PC-9 (cell line): ENCODE measurements at regions not wholly inside any gene's neighbourhood (a gene's known extent, or its start where the extent isn't known, plus 50 kb on each side); places are given as distances from the start of the nearest gene placed in this dataset.

Experiments used
- BruUV-seq: library from RNA; stranded (reverse); fragments of 400-500 nt; replicated peaks from 2 replicates; lab custom pipeline; 2021; lab: Mats Ljungman, UMichigan
- CTCF ChIA-PET: fragments of 300-600 bp; sonication (Branson Sonifier 250); formaldehyde crosslinking; loops from one replicate; lab custom pipeline; 2022; ENCODE audit warnings: antibody characterized with exemption; lab: Charles Lee
- POLR2A ChIA-PET: fragments of 300-600 bp; sonication (Branson Sonifier 250); formaldehyde crosslinking; loops from one replicate; lab custom pipeline; 2022; ENCODE audit warnings: antibody characterized with exemption; ENCODE audit not compliant: unreplicated experiment; lab: Charles Lee
- DNase-seq, 2 experiments: peaks; one replicate each; pipeline versions ENCODE4 v3.0.0 to v3.0.0-alpha.2; 2015 to 2022; ENCODE audit warnings: mixed read lengths in 1 of 2
- H2AFZ ChIP-seq: fragments of 200-600 bp; sonication (generic); 2 replicates; pipeline ENCODE4 v1.8.1; 2017; ENCODE audit warnings: antibody characterized with exemption
- H3F3A ChIP-seq: fragments of 200-600 bp; sonication (generic); 2 replicates; pipeline ENCODE4 v1.8.1; 2017; ENCODE audit warnings: antibody characterized with exemption, mild to moderate bottlenecking, low read depth; ENCODE audit not compliant: insufficient read depth
- H3K27ac ChIP-seq: fragments of 200-600 bp; sonication (generic); 2 replicates; pipeline ENCODE4 v1.6.1; 2016; ENCODE audit warnings: mixed run types
- H3K27me3 ChIP-seq: fragments of 200-600 bp; sonication (generic); 2 replicates; pipeline ENCODE4 v1.6.1; 2016; ENCODE audit warnings: low read depth, mixed run types; ENCODE audit not compliant: insufficient read depth
- H3K36me3 ChIP-seq: fragments of 200-600 bp; sonication (generic); 2 replicates; pipeline ENCODE4 v1.6.1; 2016; ENCODE audit warnings: low read depth, mixed run types
- H3K4me1 ChIP-seq: fragments of 200-600 bp; sonication (generic); replicated peaks from 2 replicates; pipeline ENCODE4 v1.6.1; 2016; ENCODE audit warnings: mixed run types; ENCODE audit not compliant: insufficient read depth
- H3K4me2 ChIP-seq: fragments of 200-600 bp; sonication (generic); 2 replicates; pipeline ENCODE4 v1.6.1; 2017; ENCODE audit warnings: mixed run types
- H3K4me3 ChIP-seq: fragments of 200-600 bp; sonication (generic); 2 replicates; pipeline ENCODE4 v1.6.1; 2016; ENCODE audit warnings: mixed run types
- H3K79me2 ChIP-seq: fragments of 200-600 bp; sonication (generic); 2 replicates; pipeline ENCODE4 v1.6.1; 2017; ENCODE audit warnings: low read depth, mixed run types
- H3K9me2 ChIP-seq: fragments of 200-600 bp; sonication (generic); 2 replicates; pipeline ENCODE4 v1.8.1; 2017; ENCODE audit warnings: mild to moderate bottlenecking; ENCODE audit not compliant: insufficient read depth
- H3K9me3 ChIP-seq: fragments of 200-600 bp; sonication (generic); 2 replicates; pipeline ENCODE4 v1.8.1; 2016; ENCODE audit warnings: low read depth; ENCODE audit not compliant: insufficient read depth
- H4K20me1 ChIP-seq: fragments of 200-600 bp; sonication (generic); 2 replicates; pipeline ENCODE4 v1.8.1; 2017; ENCODE audit not compliant: insufficient read depth
- EZH2 ChIP-seq: fragments of 200-600 bp; sonication (generic); IDR thresholded peaks from 2 replicates; pipeline ENCODE4 v1.8.0; 2017; ENCODE audit warnings: antibody characterized with exemption, low read depth
- intact Hi-C: fragments of 100-400 bp; cut with micrococcal nuclease; formaldehyde crosslinking; loops from one replicate; pipeline ENCODE4 v1.10.0; 2022; ENCODE audit not compliant: unreplicated experiment
- TF ChIP-seq, protein P1 (sequence below): fragments of 200-600 bp; sonication (generic); conservative IDR thresholded peaks from 2 replicates; pipeline ENCODE4 v1.6.1; 2017; ENCODE audit warnings: mixed run types, antibody characterized with exemption, mild to moderate bottlenecking, moderate library complexity

- Histone ChIP-seq H3K4me3 (no peak overlapping the region), H3K36me3 (no peaks in the 10 kb centered on the region), H3K27me3 (no peaks in the 10 kb centered on the region), H3K9me2 (no peaks in the 10 kb centered on the region), H3K4me2 (no peak overlapping the region), H3K79me2 (no peaks in the 10 kb centered on the region), H2AFZ (no peak overlapping the region), H3F3A (no peaks in the 10 kb centered on the region), H4K20me1 (no peaks in the 10 kb centered on the region), H3K27ac (no peak overlapping the region), H3K9me3 (no peaks in the 10 kb centered on the region), H3K4me1 (no peaks in the 10 kb centered on the region)
- ChIA-PET CTCF (no interaction called here), POLR2A (no interaction called here)
- DNase-seq, result no peak
- BruUV-seq, result no TSS peak
- TF ChIP-seq, protein P1, sequence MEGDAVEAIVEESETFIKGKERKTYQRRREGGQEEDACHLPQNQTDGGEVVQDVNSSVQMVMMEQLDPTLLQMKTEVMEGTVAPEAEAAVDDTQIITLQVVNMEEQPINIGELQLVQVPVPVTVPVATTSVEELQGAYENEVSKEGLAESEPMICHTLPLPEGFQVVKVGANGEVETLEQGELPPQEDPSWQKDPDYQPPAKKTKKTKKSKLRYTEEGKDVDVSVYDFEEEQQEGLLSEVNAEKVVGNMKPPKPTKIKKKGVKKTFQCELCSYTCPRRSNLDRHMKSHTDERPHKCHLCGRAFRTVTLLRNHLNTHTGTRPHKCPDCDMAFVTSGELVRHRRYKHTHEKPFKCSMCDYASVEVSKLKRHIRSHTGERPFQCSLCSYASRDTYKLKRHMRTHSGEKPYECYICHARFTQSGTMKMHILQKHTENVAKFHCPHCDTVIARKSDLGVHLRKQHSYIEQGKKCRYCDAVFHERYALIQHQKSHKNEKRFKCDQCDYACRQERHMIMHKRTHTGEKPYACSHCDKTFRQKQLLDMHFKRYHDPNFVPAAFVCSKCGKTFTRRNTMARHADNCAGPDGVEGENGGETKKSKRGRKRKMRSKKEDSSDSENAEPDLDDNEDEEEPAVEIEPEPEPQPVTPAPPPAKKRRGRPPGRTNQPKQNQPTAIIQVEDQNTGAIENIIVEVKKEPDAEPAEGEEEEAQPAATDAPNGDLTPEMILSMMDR, result no peak
- TF ChIP-seq EZH2, result no peak
- intact Hi-C loops, result no loop called here
These were observed 148.0 kb upstream of the MEOX2 start for GRCh38 chr7:15834446-15834845.

- H3F3A ChIP-seq, result no peaks in the 10 kb centered on the region
These were observed 146.5 kb upstream of the MEOX2 start for GRCh38 chr7:15832996-15833395.

DNA sequence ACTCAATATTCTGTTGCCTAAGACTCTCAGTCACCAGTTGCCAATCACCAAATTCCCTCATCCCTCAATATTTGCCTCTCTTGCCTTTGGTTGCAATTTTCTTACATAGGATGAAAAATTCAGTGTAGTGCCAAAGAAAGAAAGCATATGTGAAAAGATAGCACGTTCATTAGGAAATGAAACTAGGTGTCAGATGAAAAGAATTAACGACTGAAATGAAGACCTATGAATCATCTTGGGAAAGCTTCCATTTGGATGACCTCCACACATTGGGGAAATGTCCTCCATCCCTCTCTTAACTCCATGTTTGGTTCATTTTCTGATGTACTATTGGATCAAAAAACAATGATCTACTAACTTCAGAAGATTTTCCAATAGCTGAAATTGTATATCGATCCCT is 145.1 kb upstream of the MEOX2 start:
- Histone ChIP-seq H3K4me1 (no peaks in the 10 kb centered on the region), H3F3A (no peaks in the 10 kb centered on the region), H3K4me2 (no peak overlapping the region), H2AFZ (no peak overlapping the region; the same call in 1 of the 2 replicates), H3K4me3 (no peak overlapping the region), H3K9me3 (no peaks in the 10 kb centered on the region), H3K9me2 (no peaks in the 10 kb centered on the region), H3K27me3 (no peaks in the 10 kb centered on the region), H3K79me2 (no peaks in the 10 kb centered on the region), H3K36me3 (no peaks in the 10 kb centered on the region), H4K20me1 (no peaks in the 10 kb centered on the region), H3K27ac (no peak overlapping the region)
- ChIA-PET CTCF (no interaction called here), POLR2A (no interaction called here)
- intact Hi-C loops, result no loop called here
- BruUV-seq, result no TSS peak
- DNase-seq, result no peak
- no peak for TF ChIP-seq EZH2

More at GRCh38 chr7:15832996-15833395, 146.5 kb upstream of the MEOX2 start:
- TF ChIP-seq, protein P1, result no peak
- no peak for TF ChIP-seq EZH2
- intact Hi-C loops, result no loop called here
- no peak overlapping the region for H3K4me3 ChIP-seq
- BruUV-seq, result no TSS peak
- no peaks in the 10 kb centered on the region for H4K20me1 ChIP-seq
- H3K27ac ChIP-seq, result no peak overlapping the region
- CTCF ChIA-PET, result no interaction called here
- DNase-seq, result peak in 1 of 2 experiments; percentile 18
- no peaks in the 10 kb centered on the region for H3K36me3 ChIP-seq
- H3K9me2 ChIP-seq, result no peaks in the 10 kb centered on the region
- no peak overlapping the region for H2AFZ ChIP-seq
- POLR2A ChIA-PET, result no interaction called here
- no peaks in the 10 kb centered on the region for H3K9me3 ChIP-seq
- H3K79me2 ChIP-seq, result no peaks in the 10 kb centered on the region
- H3K4me1 ChIP-seq, result no peaks in the 10 kb centered on the region
- no peaks in the 10 kb centered on the region for H3K27me3 ChIP-seq
- no peak overlapping the region for H3K4me2 ChIP-seq

- Histone ChIP-seq H3K27ac (no peak overlapping the region), H3K36me3 (no peaks in the 10 kb centered on the region), H3K9me2 (no peaks in the 10 kb centered on the region), H4K20me1 (no peaks in the 10 kb centered on the region), H3K4me3 (no peak overlapping the region), H3K4me1 (no peaks in the 10 kb centered on the region), H3K4me2 (no peak overlapping the region), H3K27me3 (no peaks in the 10 kb centered on the region), H3F3A (no peaks in the 10 kb centered on the region), H3K79me2 (no peaks in the 10 kb centered on the region), H3K9me3 (no peaks in the 10 kb centered on the region), H2AFZ (no peak overlapping the region)
- BruUV-seq, result no TSS peak
- CTCF ChIA-PET, result no interaction called here
- no peak for DNase-seq
- TF ChIP-seq EZH2, result no peak
- TF ChIP-seq, protein P1, result no peak
- intact Hi-C loops, result no loop called here
- POLR2A ChIA-PET, result no interaction called here
These were observed 143.2 kb upstream of the MEOX2 start for GRCh38 chr7:15829691-15830090.
